MM.1S (cell line): ENCODE measurements at regions not wholly inside any gene's neighbourhood (a gene's known extent, or its start where the extent isn't known, plus 50 kb on each side); places are given as distances from the start of the nearest gene placed in this dataset.

Source experiments
- DNase-seq: peaks from one replicate; pipeline ENCODE4 v3.0.0-alpha.2; 2015
- H2AFZ ChIP-seq: fragments of 300-600 bp; sonication (generic); 2 replicates; pipeline ENCODE4 v1.6.0; 2016; ENCODE audit warnings: antibody characterized with exemption, low read length
- H3F3A ChIP-seq: fragments of 300-600 bp; sonication (generic); 2 replicates; pipeline ENCODE4 v1.6.1; 2016; ENCODE audit warnings: mild to moderate bottlenecking, antibody characterized with exemption, low read length, moderate library complexity, mixed read lengths; ENCODE audit not compliant: insufficient read depth
- H3K27ac ChIP-seq: fragments of 300-600 bp; sonication (generic); 2 replicates; pipeline ENCODE4 v1.5.1; 2016; ENCODE audit warnings: mild to moderate bottlenecking, low read length
- H3K27me3 ChIP-seq: fragments of 300-600 bp; sonication (generic); replicated peaks from 2 replicates; pipeline ENCODE4 v1.6.0; 2016; ENCODE audit warnings: low read length; ENCODE audit not compliant: insufficient read depth
- H3K36me3 ChIP-seq: fragments of 300-600 bp; sonication (generic); replicated peaks from 2 replicates; pipeline ENCODE4 v1.6.1; 2016; ENCODE audit warnings: mild to moderate bottlenecking, low read length, mixed read lengths; ENCODE audit not compliant: insufficient read depth
- H3K4me1 ChIP-seq: fragments of 300-600 bp; sonication (generic); 2 replicates; pipeline ENCODE4 v1.6.1; 2016; ENCODE audit warnings: low read length, mixed read lengths
- H3K4me2 ChIP-seq: fragments of 300-600 bp; sonication (generic); 2 replicates; pipeline ENCODE4 v1.6.0; 2016; ENCODE audit warnings: low read depth, low read length
- H3K4me3 ChIP-seq: fragments of 300-600 bp; sonication (generic); 2 replicates; pipeline ENCODE4 v1.5.1; 2016; ENCODE audit warnings: low read length, mixed read lengths
- H3K79me2 ChIP-seq: fragments of 300-600 bp; sonication (generic); 2 replicates; pipeline ENCODE4 v1.6.1; 2016; ENCODE audit warnings: mixed run types, low read length, mixed read lengths
- H3K9ac ChIP-seq: fragments of 300-600 bp; sonication (generic); 2 replicates; pipeline ENCODE4 v1.6.1; 2016; ENCODE audit warnings: low read length, mixed read lengths
- H3K9me2 ChIP-seq: fragments of 300-600 bp; sonication (generic); replicated peaks from 2 replicates; pipeline ENCODE4 v1.6.1; 2016; ENCODE audit warnings: mild to moderate bottlenecking, low read length, mixed read lengths; ENCODE audit not compliant: insufficient read depth
- H3K9me3 ChIP-seq: fragments of 300-600 bp; sonication (generic); replicated peaks from 2 replicates; pipeline ENCODE4 v1.6.1; 2016; ENCODE audit warnings: mild to moderate bottlenecking, low read length, mixed read lengths; ENCODE audit not compliant: insufficient read depth
- H4K20me1 ChIP-seq: fragments of 300-600 bp; sonication (generic); 2 replicates; pipeline ENCODE4 v1.6.1; 2016; ENCODE audit warnings: mild to moderate bottlenecking, low read length, moderate library complexity, mixed read lengths; ENCODE audit not compliant: insufficient read depth
- CTCF ChIP-seq: fragments of 300-600 bp; sonication (generic); IDR thresholded peaks from 2 replicates; pipeline ENCODE4 v1.5.1; 2016; ENCODE audit warnings: antibody characterized with exemption, low read length, mixed read lengths
- EZH2 ChIP-seq: fragments of 300-600 bp; sonication (generic); optimal IDR thresholded peaks from 2 replicates; pipeline ENCODE3; 2017; ENCODE audit warnings: low read depth, mild to moderate bottlenecking, antibody characterized with exemption, low read length, mixed read lengths
- EZH2phosphoT487 ChIP-seq: fragments of 300-600 bp; sonication (generic); IDR thresholded peaks from 2 replicates; pipeline ENCODE4 v1.6.1; 2018; ENCODE audit warnings: antibody characterized with exemption, low read length

DNA sequence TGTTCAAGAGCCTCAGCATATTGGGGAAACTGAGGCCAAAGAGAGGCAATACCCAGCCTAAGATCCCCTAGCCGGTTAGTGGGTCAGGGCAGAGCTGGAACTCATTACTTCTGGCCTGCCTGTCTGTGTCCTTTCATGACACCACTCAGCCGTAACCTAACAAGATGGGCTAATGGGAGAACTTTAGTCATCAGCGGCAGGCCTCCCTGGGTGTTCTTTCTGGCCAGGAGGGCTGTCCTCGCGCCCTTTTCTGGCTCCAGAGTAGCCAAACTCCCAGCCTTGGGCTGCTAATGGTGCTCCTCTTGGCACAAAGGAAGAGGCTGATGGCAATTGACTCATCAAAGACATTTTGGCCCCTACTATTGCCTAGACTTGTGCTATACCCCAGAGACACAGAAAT is 76.6 kb downstream of the NCR2 start:
- Histone ChIP-seq H3K4me1 (no peaks in the 10 kb centered on the region), H3K79me2 (no peaks in the 10 kb centered on the region), H3K27me3 (peaks cover 74% of the 10 kb centered on the region), H3K4me3 (no peak overlapping the region), H3K9me2 (no peaks in the 10 kb centered on the region), H3K27ac (no peak overlapping the region), H3K4me2 (no peak overlapping the region), H2AFZ (no peak overlapping the region), H3F3A (no peaks in the 10 kb centered on the region), H4K20me1 (no peaks in the 10 kb centered on the region), H3K9ac (no peak overlapping the region), H3K36me3 (no peaks in the 10 kb centered on the region), H3K9me3 (no peaks in the 10 kb centered on the region)
- DNase-seq, result no peak
- TF ChIP-seq CTCF, result no peak
- no peak for TF ChIP-seq EZH2
- no peak for TF ChIP-seq EZH2phosphoT487

- no peaks in the 10 kb centered on the region for H3K36me3 ChIP-seq
- H3K9ac ChIP-seq, result no peak overlapping the region
- no peaks in the 10 kb centered on the region for H4K20me1 ChIP-seq
- no peak for DNase-seq
- H3K9me3 ChIP-seq, result no peaks in the 10 kb centered on the region
- H3K4me1 ChIP-seq, result no peaks in the 10 kb centered on the region
- no peaks in the 10 kb centered on the region for H3K79me2 ChIP-seq
- no peaks in the 10 kb centered on the region for H3K9me2 ChIP-seq
- no peak overlapping the region for H2AFZ ChIP-seq
- TF ChIP-seq EZH2 (no peak), EZH2phosphoT487 (no peak)
- no peaks in the 10 kb centered on the region for H3F3A ChIP-seq
- H3K4me2 ChIP-seq, result no peak overlapping the region
- no peak overlapping the region for H3K27ac ChIP-seq
- peaks cover 70% of the 10 kb centered on the region for H3K27me3 ChIP-seq
- no peak overlapping the region for H3K4me3 ChIP-seq
Observed at GRCh38 chr6:41413250-41413649, 77.8 kb downstream of the NCR2 start.

GRCh38 chr6:41416501-41416837 is 81.1 kb downstream of the NCR2 start:
- Histone ChIP-seq H3K9me3 (no peaks in the 10 kb centered on the region), H3K27ac (no peak overlapping the region), H3K9ac (no peak overlapping the region), H3F3A (no peaks in the 10 kb centered on the region), H3K36me3 (no peaks in the 10 kb centered on the region), H3K9me2 (no peaks in the 10 kb centered on the region), H2AFZ (no peak overlapping the region), H3K27me3 (peaks cover 61% of the 10 kb centered on the region), H3K79me2 (no peaks in the 10 kb centered on the region), H4K20me1 (no peaks in the 10 kb centered on the region), H3K4me1 (no peaks in the 10 kb centered on the region), H3K4me3 (no peak overlapping the region), H3K4me2 (no peak overlapping the region)
- DNase-seq, result no peak
- no peak for TF ChIP-seq EZH2phosphoT487
- TF ChIP-seq CTCF, result no peak
- no peak for TF ChIP-seq EZH2

GRCh38 chr6:41418741-41419140 is 83.3 kb downstream of the NCR2 start:
- Histone ChIP-seq H3K36me3 (no peaks in the 10 kb centered on the region), H4K20me1 (no peaks in the 10 kb centered on the region), H3K4me3 (no peak overlapping the region), H3K4me1 (no peaks in the 10 kb centered on the region), H2AFZ (no peak overlapping the region), H3F3A (no peaks in the 10 kb centered on the region), H3K9me2 (no peaks in the 10 kb centered on the region), H3K27me3 (peaks cover 45% of the 10 kb centered on the region), H3K27ac (no peak overlapping the region), H3K4me2 (no peak overlapping the region), H3K79me2 (no peaks in the 10 kb centered on the region), H3K9me3 (no peaks in the 10 kb centered on the region), H3K9ac (no peak overlapping the region)
- no peak for DNase-seq
- TF ChIP-seq EZH2phosphoT487, result no peak
- TF ChIP-seq CTCF, result no peak
- TF ChIP-seq EZH2, result no peak
